ENCODE measurements at regions not wholly inside any gene's neighbourhood (a gene's known extent, or its start where the extent isn't known, plus 50 kb on each side); places are given as distances from the start of the nearest gene placed in this dataset.

GRCh38 chr12:59030415-59030814, 110.1 kb upstream of the LRIG3 start:
- Histone ChIP-seq H3F3A (ENCODE audit: low read depth) (no peaks in the 10 kb centered on the region), H3K4me1 (ENCODE audit: insufficient read depth, low read length, poor library complexity, severe bottlenecking) (no peaks in the 10 kb centered on the region), H3K9ac (ENCODE audit: low read depth, low read length, poor library complexity, severe bottlenecking) (no peak overlapping the region), H3K4me3 (ENCODE audit: low read length, poor library complexity, severe bottlenecking) (no peak overlapping the region), H4K20me1 (ENCODE audit: insufficient read depth, low read length, poor library complexity, severe bottlenecking) (no peaks in the 10 kb centered on the region), H3K9me3 (ENCODE audit: insufficient read depth, low read depth, low read length) (no peaks in the 10 kb centered on the region), H3K27me3 (ENCODE audit: insufficient read depth, low read length, poor library complexity, severe bottlenecking) (no peaks in the 10 kb centered on the region), H2AFZ (ENCODE audit: low read length) (no peak overlapping the region), H3K9me2 (replicated peaks; ENCODE audit: low read depth, low read length) (no peaks in the 10 kb centered on the region), H3K79me2 (ENCODE audit: insufficient read depth, low read length) (no peaks in the 10 kb centered on the region), H3K36me3 (ENCODE audit: insufficient read depth, low read length) (no peaks in the 10 kb centered on the region), H3K4me2 (ENCODE audit: low read depth, low read length, poor library complexity, severe bottlenecking) (no peak overlapping the region)
- TF ChIP-seq, protein P1, sequence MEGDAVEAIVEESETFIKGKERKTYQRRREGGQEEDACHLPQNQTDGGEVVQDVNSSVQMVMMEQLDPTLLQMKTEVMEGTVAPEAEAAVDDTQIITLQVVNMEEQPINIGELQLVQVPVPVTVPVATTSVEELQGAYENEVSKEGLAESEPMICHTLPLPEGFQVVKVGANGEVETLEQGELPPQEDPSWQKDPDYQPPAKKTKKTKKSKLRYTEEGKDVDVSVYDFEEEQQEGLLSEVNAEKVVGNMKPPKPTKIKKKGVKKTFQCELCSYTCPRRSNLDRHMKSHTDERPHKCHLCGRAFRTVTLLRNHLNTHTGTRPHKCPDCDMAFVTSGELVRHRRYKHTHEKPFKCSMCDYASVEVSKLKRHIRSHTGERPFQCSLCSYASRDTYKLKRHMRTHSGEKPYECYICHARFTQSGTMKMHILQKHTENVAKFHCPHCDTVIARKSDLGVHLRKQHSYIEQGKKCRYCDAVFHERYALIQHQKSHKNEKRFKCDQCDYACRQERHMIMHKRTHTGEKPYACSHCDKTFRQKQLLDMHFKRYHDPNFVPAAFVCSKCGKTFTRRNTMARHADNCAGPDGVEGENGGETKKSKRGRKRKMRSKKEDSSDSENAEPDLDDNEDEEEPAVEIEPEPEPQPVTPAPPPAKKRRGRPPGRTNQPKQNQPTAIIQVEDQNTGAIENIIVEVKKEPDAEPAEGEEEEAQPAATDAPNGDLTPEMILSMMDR (conservative IDR thresholded peaks at IDR 0.05; ENCODE audit: low read length): no peak
- no peak for TF ChIP-seq EZH2phosphoT487 (IDR thresholded peaks at IDR 0.05; ENCODE audit: borderline replicate concordance)

DNA sequence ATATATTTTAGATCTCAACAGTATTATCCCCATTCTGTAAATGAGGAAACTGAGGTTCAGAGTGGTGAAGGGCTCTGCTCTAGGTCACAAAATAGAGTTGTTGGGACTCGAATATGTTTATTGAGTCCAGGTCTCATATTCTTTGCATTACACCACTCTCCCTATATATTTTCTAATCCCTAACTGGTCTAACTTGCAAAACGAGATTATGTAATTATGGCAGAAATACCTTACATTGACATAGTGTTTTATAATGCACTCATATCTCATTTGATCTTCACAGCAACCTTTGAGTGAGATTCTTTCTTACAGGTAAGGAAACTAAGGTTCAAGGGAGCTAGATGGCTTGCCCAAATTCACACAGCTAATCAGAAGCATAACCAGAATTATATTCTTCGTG, 106.9 kb upstream of the LRIG3 start:
- Histone ChIP-seq H4K20me1 (ENCODE audit: insufficient read depth, low read length, poor library complexity, severe bottlenecking) (no peaks in the 10 kb centered on the region), H3F3A (ENCODE audit: low read depth) (no peaks in the 10 kb centered on the region), H3K9me2 (replicated peaks; ENCODE audit: low read depth, low read length) (no peaks in the 10 kb centered on the region), H3K4me3 (ENCODE audit: low read length, poor library complexity, severe bottlenecking) (no peak overlapping the region), H3K27me3 (ENCODE audit: insufficient read depth, low read length, poor library complexity, severe bottlenecking) (no peaks in the 10 kb centered on the region), H2AFZ (ENCODE audit: low read length) (no peak overlapping the region), H3K4me2 (ENCODE audit: low read depth, low read length, poor library complexity, severe bottlenecking) (no peak overlapping the region), H3K79me2 (ENCODE audit: insufficient read depth, low read length) (no peaks in the 10 kb centered on the region), H3K9me3 (ENCODE audit: insufficient read depth, low read depth, low read length) (no peaks in the 10 kb centered on the region), H3K36me3 (ENCODE audit: insufficient read depth, low read length) (no peaks in the 10 kb centered on the region), H3K4me1 (ENCODE audit: insufficient read depth, low read length, poor library complexity, severe bottlenecking) (no peaks in the 10 kb centered on the region), H3K9ac (ENCODE audit: low read depth, low read length, poor library complexity, severe bottlenecking) (no peak overlapping the region)
- no peak for TF ChIP-seq EZH2phosphoT487 (IDR thresholded peaks at IDR 0.05; ENCODE audit: borderline replicate concordance)
- TF ChIP-seq, protein P1 (conservative IDR thresholded peaks at IDR 0.05; ENCODE audit: low read length): no peak

- H2AFZ ChIP-seq (ENCODE audit: low read length): no peak overlapping the region
- no peaks in the 10 kb centered on the region for H3K9me2 ChIP-seq (replicated peaks; ENCODE audit: low read depth, low read length)
- H3K9ac ChIP-seq (ENCODE audit: low read depth, low read length, poor library complexity, severe bottlenecking): no peak overlapping the region
- no peak overlapping the region for H3K4me3 ChIP-seq (ENCODE audit: low read length, poor library complexity, severe bottlenecking)
- no peaks in the 10 kb centered on the region for H3F3A ChIP-seq (ENCODE audit: low read depth)
- no peaks in the 10 kb centered on the region for H3K36me3 ChIP-seq (ENCODE audit: insufficient read depth, low read length)
- H3K4me1 ChIP-seq (ENCODE audit: insufficient read depth, low read length, poor library complexity, severe bottlenecking): no peaks in the 10 kb centered on the region
- TF ChIP-seq EZH2phosphoT487 (IDR thresholded peaks at IDR 0.05; ENCODE audit: borderline replicate concordance): no peak
- TF ChIP-seq, protein P1 (conservative IDR thresholded peaks at IDR 0.05; ENCODE audit: low read length): no peak
- H3K79me2 ChIP-seq (ENCODE audit: insufficient read depth, low read length): no peaks in the 10 kb centered on the region
- H3K9me3 ChIP-seq (ENCODE audit: insufficient read depth, low read depth, low read length): no peaks in the 10 kb centered on the region
- H3K4me2 ChIP-seq (ENCODE audit: low read depth, low read length, poor library complexity, severe bottlenecking): no peak overlapping the region
- no peaks in the 10 kb centered on the region for H3K27me3 ChIP-seq (ENCODE audit: insufficient read depth, low read length, poor library complexity, severe bottlenecking)
- no peaks in the 10 kb centered on the region for H4K20me1 ChIP-seq (ENCODE audit: insufficient read depth, low read length, poor library complexity, severe bottlenecking)
Observed at GRCh38 chr12:59023861-59024424, 103.6 kb upstream of the LRIG3 start.
